PC-9 (cell line): ENCODE measurements at regions not wholly inside any gene's neighbourhood (a gene's known extent, or its start where the extent isn't known, plus 50 kb on each side); places are given as distances from the start of the nearest gene placed in this dataset.

ENCODE experiments used
- CTCF ChIP-seq: fragments of 200-600 bp; sonication (generic); conservative IDR thresholded peaks from 2 replicates; pipeline ENCODE4 v1.6.1; 2017; ENCODE audit warnings: mixed run types, antibody characterized with exemption, mild to moderate bottlenecking, moderate library complexity
- EZH2 ChIP-seq: fragments of 200-600 bp; sonication (generic); IDR thresholded peaks from 2 replicates; pipeline ENCODE4 v1.8.0; 2017; ENCODE audit warnings: antibody characterized with exemption, low read depth

- TF ChIP-seq CTCF (no peak), EZH2 (no peak)
These were observed 163.4 kb upstream of the MAP1B start for GRCh38 chr5:71943874-71944273.
